SJCRH30 (cell line): ENCODE measurements at regions not wholly inside any gene's neighbourhood (a gene's known extent, or its start where the extent isn't known, plus 50 kb on each side); places are given as distances from the start of the nearest gene placed in this dataset.

Experiments
- DNase-seq, 2 experiments: peaks; one replicate each; pipeline ENCODE4 v3.0.0-alpha.2; 2015 to 2020
- H3K27ac ChIP-seq: fragments of 250-450 bp; sonication (Bioruptor Pico); 2 replicates; pipeline ENCODE4 v1.5.1; 2020; ENCODE audit warnings: mild to moderate bottlenecking, moderate library complexity
- H3K27me3 ChIP-seq: fragments of 250-450 bp; sonication (Bioruptor Pico); 2 replicates; pipeline ENCODE4 v1.5.1; 2020; ENCODE audit warnings: mild to moderate bottlenecking, moderate library complexity
- H3K36me3 ChIP-seq: fragments of 250-450 bp; sonication (Bioruptor Pico); 2 replicates; pipeline ENCODE4 v1.5.1; 2020; ENCODE audit warnings: mild to moderate bottlenecking, moderate library complexity
- H3K4me1 ChIP-seq: fragments of 250-450 bp; sonication (Bioruptor Pico); 2 replicates; pipeline ENCODE4 v1.5.1; 2020; ENCODE audit warnings: mild to moderate bottlenecking, moderate library complexity
- H3K4me3 ChIP-seq: fragments of 250-450 bp; sonication (Bioruptor Pico); 2 replicates; pipeline ENCODE4 v1.5.1; 2020; ENCODE audit warnings: mild to moderate bottlenecking, moderate library complexity
- H3K9me3 ChIP-seq: fragments of 250-450 bp; sonication (Bioruptor Pico); replicated peaks from 2 replicates; pipeline ENCODE4 v1.5.1; 2020; ENCODE audit warnings: mild to moderate bottlenecking, moderate library complexity

- Histone ChIP-seq H3K4me1 (no peaks in the 10 kb centered on the region), H3K9me3 (no peaks in the 10 kb centered on the region), H3K36me3 (no peaks in the 10 kb centered on the region), H3K27me3 (peaks cover 54% of the 10 kb centered on the region), H3K27ac (no peak overlapping the region), H3K4me3 (no peak overlapping the region)
- no peak for DNase-seq
These were observed 1391.9 kb downstream of the TBC1D22A start for GRCh38 chr22:48154169-48154942.

- Histone ChIP-seq H3K9me3 (no peaks in the 10 kb centered on the region), H3K36me3 (no peaks in the 10 kb centered on the region), H3K27ac (no peak overlapping the region), H3K4me1 (no peaks in the 10 kb centered on the region), H3K27me3 (peaks cover 54% of the 10 kb centered on the region), H3K4me3 (no peak overlapping the region)
- DNase-seq: no peak
These were observed 1391.3 kb downstream of the TBC1D22A start for GRCh38 chr22:48153726-48154125.

- H3K4me1 ChIP-seq: no peaks in the 10 kb centered on the region
- DNase-seq: no peak
- H3K27me3 ChIP-seq: peaks cover 54% of the 10 kb centered on the region
- H3K4me3 ChIP-seq: no peak overlapping the region
- H3K36me3 ChIP-seq: no peaks in the 10 kb centered on the region
- H3K27ac ChIP-seq: no peak overlapping the region
- no peaks in the 10 kb centered on the region for H3K9me3 ChIP-seq
These were observed 1390.5 kb downstream of the TBC1D22A start for GRCh38 chr22:48152916-48153315.

DNA sequence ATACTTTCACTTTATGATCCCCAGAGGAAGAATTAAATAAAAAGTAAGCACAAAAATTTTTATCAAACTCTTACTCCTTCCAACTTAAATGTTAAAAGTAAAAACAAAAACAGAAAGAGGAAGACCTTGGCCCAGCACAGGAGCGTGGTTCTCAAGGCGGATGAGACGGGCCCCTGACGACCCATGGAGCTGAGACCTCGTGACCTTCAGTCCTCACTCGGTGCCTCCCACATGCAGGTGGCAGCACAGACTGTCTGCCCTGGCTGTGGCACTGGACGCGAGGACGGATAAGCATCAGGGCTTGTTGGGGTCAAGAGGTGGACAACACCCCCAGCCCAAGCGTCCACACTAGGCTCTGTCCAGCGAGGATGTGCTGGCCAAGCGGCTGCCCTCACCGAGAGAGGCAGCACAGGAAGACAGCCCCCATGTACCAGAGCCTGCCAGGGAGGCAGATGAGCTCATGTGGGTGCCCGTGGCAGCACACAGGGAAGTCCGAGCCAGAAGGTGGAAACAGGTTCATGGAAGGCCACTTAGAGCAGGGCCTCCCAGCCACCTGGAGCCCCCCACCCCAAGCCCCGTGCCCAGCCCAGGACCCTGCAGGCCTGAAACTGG lies 1389.8 kb downstream of the TBC1D22A start:
- Histone ChIP-seq H3K36me3 (no peaks in the 10 kb centered on the region), H3K4me3 (no peak overlapping the region), H3K9me3 (no peaks in the 10 kb centered on the region), H3K27ac (no peak overlapping the region), H3K4me1 (no peaks in the 10 kb centered on the region), H3K27me3 (peaks cover 56% of the 10 kb centered on the region)
- DNase-seq: no peak

GRCh38 chr22:48151641-48152040 lies 1389.2 kb downstream of the TBC1D22A start:
- no peak for DNase-seq
- Histone ChIP-seq H3K27ac (no peak overlapping the region), H3K27me3 (peaks cover 52% of the 10 kb centered on the region), H3K9me3 (no peaks in the 10 kb centered on the region), H3K36me3 (no peaks in the 10 kb centered on the region), H3K4me1 (no peaks in the 10 kb centered on the region), H3K4me3 (no peak overlapping the region)

GRCh38 chr22:48147831-48148230 lies 1385.4 kb downstream of the TBC1D22A start:
- Histone ChIP-seq H3K36me3 (no peaks in the 10 kb centered on the region), H3K27ac (no peak overlapping the region), H3K27me3 (peaks cover 49% of the 10 kb centered on the region), H3K4me1 (no peaks in the 10 kb centered on the region), H3K9me3 (no peaks in the 10 kb centered on the region), H3K4me3 (no peak overlapping the region)
- no peak for DNase-seq

- no peaks in the 10 kb centered on the region for H3K9me3 ChIP-seq
- no peak overlapping the region for H3K27ac ChIP-seq
- H3K27me3 ChIP-seq: peaks cover 52% of the 10 kb centered on the region
- no peak for DNase-seq
- no peaks in the 10 kb centered on the region for H3K36me3 ChIP-seq
- H3K4me3 ChIP-seq: no peak overlapping the region
- H3K4me1 ChIP-seq: no peaks in the 10 kb centered on the region
These were observed 1385.0 kb downstream of the TBC1D22A start for GRCh38 chr22:48147404-48147803.

DNA sequence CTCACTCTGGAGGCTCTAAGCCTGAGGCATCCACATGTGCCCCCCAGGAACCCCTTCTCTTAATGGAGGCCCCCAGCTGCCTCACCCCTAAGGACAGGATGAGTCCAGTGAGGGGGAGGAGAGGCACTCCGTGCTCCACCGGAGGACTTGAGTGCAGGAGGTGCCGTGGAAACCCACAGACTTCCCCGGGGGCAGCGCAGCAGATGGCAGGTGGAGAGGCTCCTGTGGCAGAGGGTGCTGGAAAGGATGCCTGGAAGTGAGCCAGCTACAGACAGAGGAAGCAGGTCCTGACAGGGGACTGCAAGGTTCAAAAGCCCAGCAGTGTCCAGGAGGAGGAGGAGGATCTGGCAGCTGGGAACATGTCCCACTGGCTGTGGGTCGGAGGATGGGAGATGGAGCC lies 1384.0 kb downstream of the TBC1D22A start:
- H3K27me3 ChIP-seq: peaks cover 46% of the 10 kb centered on the region
- H3K4me1 ChIP-seq: no peaks in the 10 kb centered on the region

GRCh38 chr22:48145738-48146137 lies 1383.3 kb downstream of the TBC1D22A start:
- Histone ChIP-seq H3K9me3 (no peaks in the 10 kb centered on the region), H3K27me3 (peaks cover 44% of the 10 kb centered on the region), H3K36me3 (no peaks in the 10 kb centered on the region), H3K27ac (no peak overlapping the region), H3K4me1 (no peaks in the 10 kb centered on the region), H3K4me3 (no peak overlapping the region)
- DNase-seq: no peak

More for the DNA sequence above, 1384.0 kb downstream of the TBC1D22A start:
- H3K4me3 ChIP-seq: no peak overlapping the region
- no peaks in the 10 kb centered on the region for H3K9me3 ChIP-seq
- DNase-seq: no peak
- H3K27ac ChIP-seq: no peak overlapping the region
- no peaks in the 10 kb centered on the region for H3K36me3 ChIP-seq

DNA sequence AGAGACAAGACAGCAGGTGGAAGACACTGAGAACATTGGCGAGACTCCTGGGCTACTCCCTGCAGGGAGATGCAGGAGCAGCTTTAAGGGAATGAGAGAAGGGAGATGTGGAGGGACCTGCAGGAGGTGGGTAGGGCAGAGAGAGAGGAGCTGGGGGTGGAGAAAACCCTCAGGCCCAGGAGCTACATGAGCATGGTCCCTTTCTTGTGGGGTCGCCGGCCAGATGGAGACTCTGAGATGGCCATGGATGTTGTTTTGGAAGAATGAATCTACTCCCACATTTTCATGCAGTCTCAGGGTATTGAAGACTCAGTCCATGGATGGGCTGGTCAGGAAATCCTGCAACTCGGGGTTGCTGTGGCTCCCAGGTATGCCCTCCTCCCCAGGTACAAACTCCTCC lies 1381.9 kb downstream of the TBC1D22A start:
- Histone ChIP-seq H3K4me3 (no peak overlapping the region), H3K27me3 (peaks cover 42% of the 10 kb centered on the region), H3K4me1 (no peaks in the 10 kb centered on the region), H3K9me3 (no peaks in the 10 kb centered on the region), H3K36me3 (no peaks in the 10 kb centered on the region), H3K27ac (no peak overlapping the region)
- DNase-seq: no peak

- no peak for DNase-seq
- no peak overlapping the region for H3K4me3 ChIP-seq
- no peaks in the 10 kb centered on the region for H3K4me1 ChIP-seq
- peaks cover 44% of the 10 kb centered on the region for H3K27me3 ChIP-seq
- no peaks in the 10 kb centered on the region for H3K9me3 ChIP-seq
- H3K36me3 ChIP-seq: no peaks in the 10 kb centered on the region
- no peak overlapping the region for H3K27ac ChIP-seq
These were observed 1381.4 kb downstream of the TBC1D22A start for GRCh38 chr22:48143856-48144255.

DNA sequence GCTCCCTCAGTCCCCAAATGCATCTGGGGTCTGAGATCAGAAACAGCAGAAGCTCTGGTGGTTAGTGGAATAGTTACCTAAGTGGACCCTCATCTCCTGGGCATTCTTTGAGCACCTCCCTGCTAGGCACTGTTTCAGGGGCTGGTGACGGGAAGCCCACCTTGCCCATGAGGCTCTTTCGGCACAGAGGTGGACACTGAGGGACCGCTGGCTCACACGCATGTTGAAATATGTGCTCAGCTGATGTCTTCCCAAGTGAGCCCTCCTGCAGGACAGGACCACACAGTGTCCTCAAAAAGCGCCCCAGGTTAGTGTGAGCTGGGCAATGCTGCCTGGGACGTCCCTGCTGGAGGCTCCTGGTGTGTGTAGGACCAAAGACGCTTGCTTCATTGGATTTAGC lies 1379.9 kb downstream of the TBC1D22A start:
- DNase-seq: no peak
- no peak overlapping the region for H3K4me3 ChIP-seq
- H3K27ac ChIP-seq: no peak overlapping the region
- no peaks in the 10 kb centered on the region for H3K9me3 ChIP-seq
- H3K27me3 ChIP-seq: peaks cover 44% of the 10 kb centered on the region
- no peaks in the 10 kb centered on the region for H3K36me3 ChIP-seq
- H3K4me1 ChIP-seq: no peaks in the 10 kb centered on the region

GRCh38 chr22:48141301-48141700 lies 1378.9 kb downstream of the TBC1D22A start:
- H3K27me3 ChIP-seq: peaks cover 41% of the 10 kb centered on the region
- H3K4me1 ChIP-seq: no peaks in the 10 kb centered on the region
- H3K9me3 ChIP-seq: no peaks in the 10 kb centered on the region
- H3K27ac ChIP-seq: no peak overlapping the region
- H3K36me3 ChIP-seq: no peaks in the 10 kb centered on the region
- peak in 1 of 2 experiments; percentile 11 for DNase-seq
- H3K4me3 ChIP-seq: no peak overlapping the region

DNA sequence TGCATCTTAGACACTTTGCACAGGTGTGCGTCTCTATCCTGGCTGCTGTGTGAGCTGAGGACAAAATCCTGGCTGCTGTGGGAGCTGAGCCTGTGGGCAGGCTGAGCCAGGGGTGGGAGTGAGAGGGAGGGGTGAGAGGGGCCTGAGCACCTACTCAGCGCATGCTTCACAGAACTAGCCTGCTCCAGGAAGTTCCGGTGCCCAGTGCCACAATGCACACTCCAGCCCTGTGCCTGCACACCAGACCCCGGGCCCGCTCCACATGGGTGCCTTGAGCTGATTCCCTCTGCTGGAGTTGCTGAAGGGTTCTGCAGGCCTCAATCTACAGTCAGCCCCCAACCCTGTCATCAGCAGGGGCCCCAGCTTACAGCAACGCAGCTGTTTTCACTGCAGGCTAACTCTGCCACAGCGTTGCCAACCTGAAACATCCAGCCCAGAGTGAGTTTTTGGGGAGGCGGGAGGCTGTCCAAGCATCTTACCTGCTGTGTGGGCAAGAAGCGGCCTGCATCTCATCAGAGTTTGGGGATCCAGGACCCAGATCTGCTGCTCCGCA lies 1377.9 kb downstream of the TBC1D22A start:
- Histone ChIP-seq H3K36me3 (no peaks in the 10 kb centered on the region), H3K4me3 (no peak overlapping the region), H3K9me3 (no peaks in the 10 kb centered on the region), H3K27me3 (peaks cover 45% of the 10 kb centered on the region), H3K27ac (no peak overlapping the region), H3K4me1 (no peaks in the 10 kb centered on the region)
- DNase-seq: no peak

- Histone ChIP-seq H3K27ac (no peak overlapping the region), H3K4me1 (no peaks in the 10 kb centered on the region), H3K36me3 (no peaks in the 10 kb centered on the region), H3K27me3 (peaks cover 40% of the 10 kb centered on the region), H3K4me3 (no peak overlapping the region), H3K9me3 (no peaks in the 10 kb centered on the region)
- no peak for DNase-seq
These were observed 1377.3 kb downstream of the TBC1D22A start for GRCh38 chr22:48139776-48140175.
